Keratinocyte (primary cell): ENCODE measurements at regions not wholly inside any gene's neighbourhood (a gene's known extent, or its start where the extent isn't known, plus 50 kb on each side); places are given as distances from the start of the nearest gene placed in this dataset.

Experiments used
- EZH2 ChIP-seq: IDR thresholded peaks from one replicate; pipeline ENCODE4 v1.6.1; 2012; ENCODE audit warnings: inconsistent platforms, mild to moderate bottlenecking, low read length, moderate library complexity
- TF ChIP-seq, protein P1 (sequence below), 3 experiments: IDR thresholded peaks in 1 of 3; conservative IDR thresholded peaks in 1 of 3; optimal IDR thresholded peaks in 1 of 3; 2 replicates in 2 of 3; 3 replicates in 1 of 3; pipeline versions ENCODE3 to v1.5.1; 2011; ENCODE audit warnings: low read length in 3 of 3, mild to moderate bottlenecking in 3 of 3, moderate library complexity in 2 of 3, control low read depth in 1 of 3, inconsistent platforms in 1 of 3; ENCODE audit not compliant: insufficient read depth in 2 of 3; ENCODE audit errors: extremely low read depth in 1 of 3

GRCh38 chr16:11491524-11491923 lies 95.2 kb downstream of the LITAF start:
- TF ChIP-seq, protein P1, sequence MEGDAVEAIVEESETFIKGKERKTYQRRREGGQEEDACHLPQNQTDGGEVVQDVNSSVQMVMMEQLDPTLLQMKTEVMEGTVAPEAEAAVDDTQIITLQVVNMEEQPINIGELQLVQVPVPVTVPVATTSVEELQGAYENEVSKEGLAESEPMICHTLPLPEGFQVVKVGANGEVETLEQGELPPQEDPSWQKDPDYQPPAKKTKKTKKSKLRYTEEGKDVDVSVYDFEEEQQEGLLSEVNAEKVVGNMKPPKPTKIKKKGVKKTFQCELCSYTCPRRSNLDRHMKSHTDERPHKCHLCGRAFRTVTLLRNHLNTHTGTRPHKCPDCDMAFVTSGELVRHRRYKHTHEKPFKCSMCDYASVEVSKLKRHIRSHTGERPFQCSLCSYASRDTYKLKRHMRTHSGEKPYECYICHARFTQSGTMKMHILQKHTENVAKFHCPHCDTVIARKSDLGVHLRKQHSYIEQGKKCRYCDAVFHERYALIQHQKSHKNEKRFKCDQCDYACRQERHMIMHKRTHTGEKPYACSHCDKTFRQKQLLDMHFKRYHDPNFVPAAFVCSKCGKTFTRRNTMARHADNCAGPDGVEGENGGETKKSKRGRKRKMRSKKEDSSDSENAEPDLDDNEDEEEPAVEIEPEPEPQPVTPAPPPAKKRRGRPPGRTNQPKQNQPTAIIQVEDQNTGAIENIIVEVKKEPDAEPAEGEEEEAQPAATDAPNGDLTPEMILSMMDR (optimal IDR thresholded peaks at IDR 0.05 in 1 of 3, IDR thresholded peaks at IDR 0.05 in 1 of 3, conservative IDR thresholded peaks at IDR 0.05 in 1 of 3; ENCODE audit: extremely low read depth in 1 of 3, insufficient read depth in 2 of 3, low read length in 3 of 3), result no peak
- no peak for TF ChIP-seq EZH2
